ENCODE measurements at regions not wholly inside any gene's neighbourhood (a gene's known extent, or its start where the extent isn't known, plus 50 kb on each side); places are given as distances from the start of the nearest gene placed in this dataset.

DNA sequence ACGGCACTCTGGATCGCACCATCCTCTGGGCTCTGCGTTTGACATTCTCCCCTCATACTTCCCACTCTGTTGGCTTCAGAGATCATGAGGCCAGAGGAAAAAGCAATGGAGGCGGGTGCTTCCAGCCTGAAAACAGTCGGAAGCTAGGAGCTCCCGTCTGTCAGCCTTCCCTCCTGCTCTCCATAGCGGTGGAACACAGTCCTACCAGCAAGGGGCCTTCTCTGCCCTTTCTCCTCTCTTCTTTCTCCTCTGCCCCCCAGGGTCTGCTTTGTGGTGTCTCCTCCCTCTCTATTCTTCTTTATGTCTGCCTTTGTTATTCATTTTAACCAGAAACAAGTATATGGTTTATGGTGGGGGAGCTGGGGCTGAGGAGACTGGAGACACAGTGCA lies 152.5 kb upstream of the NFIB start:
- 33% methylated on average over 7 of the region's 7 CpGs for WGBS
- Histone ChIP-seq H3K9ac (ENCODE audit: low read depth, low read length) (no peak overlapping the region), H3K36me3 (ENCODE audit: insufficient read depth, low read length) (no peaks in the 10 kb centered on the region), H3K27me3 (ENCODE audit: insufficient read depth, low read length) (no peaks in the 10 kb centered on the region), H3K4me3 (ENCODE audit: low read length) (no peak overlapping the region), H3K4me1 (ENCODE audit: insufficient read depth, low read length) (peaks cover 19% of the 10 kb centered on the region), H3K9me3 (ENCODE audit: insufficient read depth, low read depth, low read length) (no peaks in the 10 kb centered on the region), H3K27ac (ENCODE audit: low read depth, low read length) (peak overlapping the region; percentile 67; the same call in 1 of the 2 replicates)

- H3K27ac ChIP-seq (ENCODE audit: low read depth, low read length) = no peak overlapping the region
- peaks cover 19% of the 10 kb centered on the region for H3K4me1 ChIP-seq (ENCODE audit: insufficient read depth, low read length)
- H3K27me3 ChIP-seq (ENCODE audit: insufficient read depth, low read length) = no peaks in the 10 kb centered on the region
- H3K36me3 ChIP-seq (ENCODE audit: insufficient read depth, low read length) = no peaks in the 10 kb centered on the region
- no peak overlapping the region for H3K4me3 ChIP-seq (ENCODE audit: low read length)
- WGBS = no CpG with 5 or more reads among the region's 1 CpG
- no peak overlapping the region for H3K9ac ChIP-seq (ENCODE audit: low read depth, low read length)
- no peaks in the 10 kb centered on the region for H3K9me3 ChIP-seq (ENCODE audit: insufficient read depth, low read depth, low read length)
Measured at GRCh38 chr9:14462950-14463349, 149.0 kb upstream of the NFIB start.

DNA sequence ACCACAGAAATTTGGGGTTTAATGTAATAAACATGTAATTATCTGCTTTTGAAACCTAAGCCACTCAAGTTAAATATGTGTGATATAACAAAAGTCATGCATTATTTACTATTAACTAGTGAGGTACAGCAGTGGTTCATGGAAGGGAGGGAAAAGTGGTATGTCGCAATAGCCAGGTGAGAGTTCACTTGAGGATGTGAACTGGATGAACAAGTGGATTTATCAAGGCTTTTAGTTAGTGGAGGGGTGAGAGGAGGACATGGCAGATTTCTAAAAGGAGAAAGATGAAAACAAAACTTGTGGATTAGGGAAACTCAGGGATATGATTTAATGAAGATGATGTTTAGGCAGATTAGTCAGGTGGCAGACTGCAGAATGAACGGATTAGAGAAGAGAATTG lies 141.3 kb upstream of the NFIB start:
- no peaks in the 10 kb centered on the region for H3K9me3 ChIP-seq (ENCODE audit: insufficient read depth, low read depth, low read length)
- H3K4me3 ChIP-seq (ENCODE audit: low read length) = no peak overlapping the region
- H3K4me1 ChIP-seq (ENCODE audit: insufficient read depth, low read length) = no peaks in the 10 kb centered on the region
- H3K27ac ChIP-seq (ENCODE audit: low read depth, low read length) = no peak overlapping the region
- no peaks in the 10 kb centered on the region for H3K27me3 ChIP-seq (ENCODE audit: insufficient read depth, low read length)
- no peaks in the 10 kb centered on the region for H3K36me3 ChIP-seq (ENCODE audit: insufficient read depth, low read length)
- H3K9ac ChIP-seq (ENCODE audit: low read depth, low read length) = no peak overlapping the region
- WGBS = 88% methylated on average over 2 of the region's 2 CpGs

DNA sequence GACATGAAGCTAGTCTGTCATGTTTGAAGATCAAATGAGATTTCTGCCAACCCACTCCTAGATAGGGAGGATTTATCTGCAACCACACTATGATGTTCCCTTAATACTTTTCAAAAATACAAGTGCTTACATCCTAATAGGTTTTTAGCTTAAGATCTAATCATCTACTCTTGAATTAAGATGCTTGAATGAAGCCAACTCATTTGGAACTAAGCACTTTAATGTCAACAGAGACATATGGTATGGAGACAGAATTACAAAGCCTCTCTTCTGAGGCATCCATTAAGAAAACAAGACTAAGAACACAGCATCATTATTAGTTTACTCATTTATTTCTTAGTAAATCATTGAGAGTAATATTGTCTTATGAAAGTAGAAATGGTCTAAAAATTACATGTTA lies 139.3 kb upstream of the NFIB start:
- no peak overlapping the region for H3K9ac ChIP-seq (ENCODE audit: low read depth, low read length)
- no peaks in the 10 kb centered on the region for H3K9me3 ChIP-seq (ENCODE audit: insufficient read depth, low read depth, low read length)
- H3K27me3 ChIP-seq (ENCODE audit: insufficient read depth, low read length) = no peaks in the 10 kb centered on the region
- no peak overlapping the region for H3K4me3 ChIP-seq (ENCODE audit: low read length)
- H3K4me1 ChIP-seq (ENCODE audit: insufficient read depth, low read length) = no peaks in the 10 kb centered on the region
- H3K36me3 ChIP-seq (ENCODE audit: insufficient read depth, low read length) = no peaks in the 10 kb centered on the region
- H3K27ac ChIP-seq (ENCODE audit: low read depth, low read length) = no peak overlapping the region

- 91% methylated on average over 1 of the region's 1 CpG for WGBS
- Histone ChIP-seq H3K9ac (ENCODE audit: low read depth, low read length) (no peak overlapping the region), H3K27ac (ENCODE audit: low read depth, low read length) (no peak overlapping the region), H3K9me3 (ENCODE audit: insufficient read depth, low read depth, low read length) (no peaks in the 10 kb centered on the region), H3K4me1 (ENCODE audit: insufficient read depth, low read length) (no peaks in the 10 kb centered on the region), H3K27me3 (ENCODE audit: insufficient read depth, low read length) (no peaks in the 10 kb centered on the region), H3K4me3 (ENCODE audit: low read length) (no peak overlapping the region), H3K36me3 (ENCODE audit: insufficient read depth, low read length) (no peaks in the 10 kb centered on the region)
Measured at GRCh38 chr9:14452539-14452938, 138.6 kb upstream of the NFIB start.

DNA sequence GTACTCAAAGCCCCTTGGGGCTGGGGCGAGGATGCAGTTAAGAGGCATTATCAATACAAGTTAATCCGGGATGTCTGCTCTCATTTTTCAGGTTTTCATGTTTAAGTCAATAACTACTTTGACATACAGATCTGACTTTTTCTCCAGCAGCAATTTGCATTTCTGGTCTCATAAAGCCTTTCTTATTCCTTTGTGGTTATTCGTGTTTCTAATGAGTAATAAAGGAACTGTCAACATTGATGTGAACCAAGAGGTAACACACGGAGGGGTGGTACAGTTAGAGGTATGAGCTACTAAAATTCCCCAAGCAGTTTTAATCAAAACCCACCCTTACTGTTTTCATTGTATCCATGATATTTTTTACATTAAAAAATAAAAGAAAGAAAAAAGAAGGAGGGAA lies 138.0 kb upstream of the NFIB start:
- no peak overlapping the region for H3K9ac ChIP-seq (ENCODE audit: low read depth, low read length)
- H3K4me1 ChIP-seq (ENCODE audit: insufficient read depth, low read length) = no peaks in the 10 kb centered on the region
- no peaks in the 10 kb centered on the region for H3K36me3 ChIP-seq (ENCODE audit: insufficient read depth, low read length)
- no peaks in the 10 kb centered on the region for H3K9me3 ChIP-seq (ENCODE audit: insufficient read depth, low read depth, low read length)
- no peaks in the 10 kb centered on the region for H3K27me3 ChIP-seq (ENCODE audit: insufficient read depth, low read length)
- H3K27ac ChIP-seq (ENCODE audit: low read depth, low read length) = no peak overlapping the region
- H3K4me3 ChIP-seq (ENCODE audit: low read length) = no peak overlapping the region
- WGBS = 88% methylated on average over 3 of the region's 4 CpGs

DNA sequence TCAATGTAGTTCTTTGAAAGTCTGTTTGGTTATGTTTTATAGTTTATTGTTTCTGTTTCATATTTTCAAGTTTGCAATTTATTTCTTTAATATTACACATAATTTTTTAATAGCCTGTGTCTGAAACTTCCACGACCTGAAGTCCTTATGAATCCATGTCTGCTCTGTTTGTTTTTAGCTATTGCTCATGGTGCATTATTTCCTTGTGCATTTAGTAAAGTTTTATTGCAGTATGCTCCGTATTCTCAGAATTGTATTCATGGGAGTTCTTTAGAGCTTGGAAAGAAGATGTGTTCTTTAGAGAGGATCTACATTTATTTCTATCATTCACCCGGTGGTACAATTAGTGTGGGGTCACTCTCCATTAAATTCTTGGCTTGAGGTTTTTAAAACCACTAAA lies 133.2 kb upstream of the NFIB start:
- no peaks in the 10 kb centered on the region for H3K4me1 ChIP-seq (ENCODE audit: insufficient read depth, low read length)
- WGBS = 98% methylated on average over 3 of the region's 3 CpGs
- H3K36me3 ChIP-seq (ENCODE audit: insufficient read depth, low read length) = no peaks in the 10 kb centered on the region
- no peak overlapping the region for H3K27ac ChIP-seq (ENCODE audit: low read depth, low read length)
- no peaks in the 10 kb centered on the region for H3K27me3 ChIP-seq (ENCODE audit: insufficient read depth, low read length)
- no peaks in the 10 kb centered on the region for H3K9me3 ChIP-seq (ENCODE audit: insufficient read depth, low read depth, low read length)
- H3K9ac ChIP-seq (ENCODE audit: low read depth, low read length) = no peak overlapping the region
- H3K4me3 ChIP-seq (ENCODE audit: low read length) = no peak overlapping the region

DNA sequence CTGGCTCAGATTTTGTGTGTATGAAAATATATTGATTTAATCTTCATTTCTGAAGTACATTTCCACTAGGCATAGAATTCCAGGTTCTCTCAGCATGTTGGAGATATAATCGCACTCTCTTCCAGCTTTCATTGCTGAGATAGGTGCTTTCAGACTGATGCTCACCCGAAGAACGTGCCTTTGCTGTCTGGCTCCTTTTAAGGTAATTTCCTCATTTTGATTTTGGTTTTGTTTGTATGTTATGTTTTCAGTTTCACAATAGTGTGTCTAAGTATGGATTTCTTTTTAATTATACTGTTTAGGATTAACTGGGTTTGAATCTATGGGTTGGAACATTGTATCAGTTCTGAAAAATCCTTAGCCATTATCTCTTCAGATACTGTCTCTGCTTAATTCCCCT lies 132.0 kb upstream of the NFIB start:
- Histone ChIP-seq H3K4me3 (ENCODE audit: low read length) (no peak overlapping the region), H3K27ac (ENCODE audit: low read depth, low read length) (no peak overlapping the region), H3K27me3 (ENCODE audit: insufficient read depth, low read length) (no peaks in the 10 kb centered on the region), H3K4me1 (ENCODE audit: insufficient read depth, low read length) (no peaks in the 10 kb centered on the region), H3K9me3 (ENCODE audit: insufficient read depth, low read depth, low read length) (no peaks in the 10 kb centered on the region), H3K9ac (ENCODE audit: low read depth, low read length) (no peak overlapping the region), H3K36me3 (ENCODE audit: insufficient read depth, low read length) (no peaks in the 10 kb centered on the region)
- WGBS = 89% methylated on average over 3 of the region's 3 CpGs

GRCh38 chr9:14442956-14443355 lies 129.0 kb upstream of the NFIB start:
- Histone ChIP-seq H3K27me3 (ENCODE audit: insufficient read depth, low read length) (no peaks in the 10 kb centered on the region), H3K9me3 (ENCODE audit: insufficient read depth, low read depth, low read length) (no peaks in the 10 kb centered on the region), H3K9ac (ENCODE audit: low read depth, low read length) (no peak overlapping the region), H3K4me3 (ENCODE audit: low read length) (no peak overlapping the region), H3K4me1 (ENCODE audit: insufficient read depth, low read length) (no peaks in the 10 kb centered on the region), H3K36me3 (ENCODE audit: insufficient read depth, low read length) (no peaks in the 10 kb centered on the region), H3K27ac (ENCODE audit: low read depth, low read length) (no peak overlapping the region)
- WGBS = 96% methylated on average over 5 of the region's 6 CpGs

- no peak overlapping the region for H3K27ac ChIP-seq (ENCODE audit: low read depth, low read length)
- H3K4me3 ChIP-seq (ENCODE audit: low read length) = no peak overlapping the region
- no peaks in the 10 kb centered on the region for H3K36me3 ChIP-seq (ENCODE audit: insufficient read depth, low read length)
- 64% methylated on average over 10 of the region's 10 CpGs for WGBS
- H3K4me1 ChIP-seq (ENCODE audit: insufficient read depth, low read length) = no peaks in the 10 kb centered on the region
- H3K9me3 ChIP-seq (ENCODE audit: insufficient read depth, low read depth, low read length) = no peaks in the 10 kb centered on the region
- no peaks in the 10 kb centered on the region for H3K27me3 ChIP-seq (ENCODE audit: insufficient read depth, low read length)
- no peak overlapping the region for H3K9ac ChIP-seq (ENCODE audit: low read depth, low read length)
Measured at GRCh38 chr9:14441976-14442651, 128.2 kb upstream of the NFIB start.

DNA sequence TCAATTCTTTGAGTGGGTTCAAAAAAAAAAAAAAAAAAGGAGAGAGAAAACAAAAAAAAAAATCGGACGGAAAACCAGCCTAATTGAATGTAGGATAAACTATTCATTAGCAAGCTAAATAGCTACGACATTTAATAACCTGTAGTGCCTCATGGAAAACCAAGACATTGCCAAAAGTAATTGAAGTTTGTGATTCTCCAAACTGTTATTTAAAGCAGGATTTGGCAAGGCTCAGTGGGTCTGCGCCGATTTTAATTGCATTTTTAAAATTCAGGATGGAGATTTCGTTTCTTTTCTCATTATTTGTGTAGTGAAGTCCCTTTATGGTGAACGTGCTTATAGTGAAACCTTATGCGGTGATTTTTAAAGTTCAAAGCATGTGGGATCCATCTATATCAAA lies 127.2 kb upstream of the NFIB start:
- Histone ChIP-seq H3K36me3 (ENCODE audit: insufficient read depth, low read length) (no peaks in the 10 kb centered on the region), H3K9me3 (ENCODE audit: insufficient read depth, low read depth, low read length) (no peaks in the 10 kb centered on the region), H3K27ac (ENCODE audit: low read depth, low read length) (no peak overlapping the region), H3K4me1 (ENCODE audit: insufficient read depth, low read length) (no peaks in the 10 kb centered on the region), H3K9ac (ENCODE audit: low read depth, low read length) (no peak overlapping the region), H3K4me3 (ENCODE audit: low read length) (no peak overlapping the region), H3K27me3 (ENCODE audit: insufficient read depth, low read length) (no peaks in the 10 kb centered on the region)
- WGBS = 96% methylated on average over 7 of the region's 8 CpGs

DNA sequence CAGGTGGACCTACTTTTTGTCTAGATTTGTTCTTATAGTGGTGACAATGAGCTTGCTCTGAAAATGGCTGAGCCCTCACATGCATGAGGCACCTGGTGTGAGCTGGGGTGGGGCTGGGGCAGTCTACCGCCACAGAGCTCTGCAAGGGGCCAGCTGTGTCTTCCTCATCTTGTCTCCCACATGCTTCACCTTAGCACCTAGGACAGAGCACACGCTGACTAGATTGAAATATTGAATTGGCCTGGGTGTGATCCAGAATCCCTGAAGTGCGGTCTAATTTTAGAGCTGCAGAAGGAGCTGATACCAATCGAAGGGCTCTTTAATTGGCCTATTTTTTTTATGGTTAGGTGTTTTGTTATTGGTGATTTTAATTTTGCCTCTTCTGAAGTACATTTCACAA lies 126.1 kb upstream of the NFIB start:
- WGBS = 91% methylated on average over 4 of the region's 4 CpGs
- Histone ChIP-seq H3K27ac (ENCODE audit: low read depth, low read length) (no peak overlapping the region), H3K36me3 (ENCODE audit: insufficient read depth, low read length) (no peaks in the 10 kb centered on the region)

More for the DNA sequence above, 126.1 kb upstream of the NFIB start:
- Histone ChIP-seq H3K4me1 (ENCODE audit: insufficient read depth, low read length) (no peaks in the 10 kb centered on the region), H3K9me3 (ENCODE audit: insufficient read depth, low read depth, low read length) (no peaks in the 10 kb centered on the region), H3K27me3 (ENCODE audit: insufficient read depth, low read length) (no peaks in the 10 kb centered on the region), H3K9ac (ENCODE audit: low read depth, low read length) (no peak overlapping the region), H3K4me3 (ENCODE audit: low read length) (no peak overlapping the region)
